ENCODE measurements at regions not wholly inside any gene's neighbourhood (a gene's known extent, or its start where the extent isn't known, plus 50 kb on each side); places are given as distances from the start of the nearest gene placed in this dataset.

GRCh38 chr3:150349314-150350097, 58.6 kb upstream of the TSC22D2 start:
- Histone ChIP-seq H3K4me3 (no peak overlapping the region), H3K36me3 (no peaks in the 10 kb centered on the region), H3K27ac (peak overlapping the region; percentile 20), H3K4me1 (peaks cover 32% of the 10 kb centered on the region), H3K27me3 (no peaks in the 10 kb centered on the region), H3K9me3 (no peaks in the 10 kb centered on the region)
- intact Hi-C loops (cut with DNase I), result no loop called here
- no peak for TF ChIP-seq POLR2AphosphoS5 (IDR thresholded peaks at IDR 0.05; ENCODE audit: insufficient read depth in 1 of 2, low read depth in 1 of 2)
- no peak for DNase-seq (ENCODE audit: extremely low spot score in 2 of 2)

- intact Hi-C loops (cut with DNase I), result no loop called here
- peak overlapping the region; percentile 56 for H3K27ac ChIP-seq
- DNase-seq (ENCODE audit: extremely low spot score in 2 of 2), result no peak
- peak in 1 of 2 donors; percentile 91 for TF ChIP-seq POLR2AphosphoS5 (IDR thresholded peaks at IDR 0.05; ENCODE audit: insufficient read depth in 1 of 2, low read depth in 1 of 2)
- no peak for TF ChIP-seq POLR2A (IDR thresholded peaks at IDR 0.05)
- H3K4me1 ChIP-seq, result peaks cover 32% of the 10 kb centered on the region
- H3K27me3 ChIP-seq, result no peaks in the 10 kb centered on the region
- no peaks in the 10 kb centered on the region for H3K36me3 ChIP-seq
- H3K9me3 ChIP-seq, result no peaks in the 10 kb centered on the region
- H3K4me3 ChIP-seq, result no peak overlapping the region
Observed at GRCh38 chr3:150348500-150348899, 59.6 kb upstream of the TSC22D2 start.

GRCh38 chr3:150346981-150347863, 60.9 kb upstream of the TSC22D2 start:
- no peak for TF ChIP-seq POLR2A (IDR thresholded peaks at IDR 0.05)
- TF ChIP-seq POLR2AphosphoS5 (IDR thresholded peaks at IDR 0.05; ENCODE audit: insufficient read depth in 1 of 2, low read depth in 1 of 2), result no peak
- no peak for TF ChIP-seq CTCF (IDR thresholded peaks at IDR 0.05)
- no peaks in the 10 kb centered on the region for H3K27me3 ChIP-seq
- H3K9me3 ChIP-seq, result no peaks in the 10 kb centered on the region
- H3K27ac ChIP-seq, result peak overlapping the region; percentile 63
- peak overlapping the region in 1 of 2 donors; percentile 1 for H3K4me3 ChIP-seq
- no peak for DNase-seq (ENCODE audit: extremely low spot score in 2 of 2)
- intact Hi-C loops (cut with DNase I), result no loop called here
- no peaks in the 10 kb centered on the region for H3K36me3 ChIP-seq
- H3K4me1 ChIP-seq, result peaks cover 32% of the 10 kb centered on the region

GRCh38 chr3:150346266-150346665, 61.8 kb upstream of the TSC22D2 start:
- peaks cover 32% of the 10 kb centered on the region for H3K4me1 ChIP-seq
- no peaks in the 10 kb centered on the region for H3K27me3 ChIP-seq
- intact Hi-C loops (cut with DNase I), result no loop called here
- no peaks in the 10 kb centered on the region for H3K9me3 ChIP-seq
- TF ChIP-seq POLR2A (IDR thresholded peaks at IDR 0.05), result no peak
- TF ChIP-seq POLR2AphosphoS5 (IDR thresholded peaks at IDR 0.05; ENCODE audit: insufficient read depth in 1 of 2, low read depth in 1 of 2), result no peak
- TF ChIP-seq CTCF (IDR thresholded peaks at IDR 0.05), result no peak
- no peak overlapping the region for H3K27ac ChIP-seq
- H3K36me3 ChIP-seq, result no peaks in the 10 kb centered on the region
- no peak for DNase-seq (ENCODE audit: extremely low spot score in 2 of 2)
- no peak overlapping the region for H3K4me3 ChIP-seq

GRCh38 chr3:150345021-150345538, 63.0 kb upstream of the TSC22D2 start:
- no peaks in the 10 kb centered on the region for H3K36me3 ChIP-seq
- intact Hi-C loops (cut with DNase I), result no loop called here
- no peak overlapping the region for H3K27ac ChIP-seq
- TF ChIP-seq POLR2AphosphoS5 (IDR thresholded peaks at IDR 0.05; ENCODE audit: insufficient read depth in 1 of 2, low read depth in 1 of 2), result peak in 1 of 2 donors; percentile 77
- TF ChIP-seq POLR2A (IDR thresholded peaks at IDR 0.05), result no peak
- no peak for TF ChIP-seq CTCF (IDR thresholded peaks at IDR 0.05)
- H3K4me1 ChIP-seq, result peaks cover 32% of the 10 kb centered on the region
- no peaks in the 10 kb centered on the region for H3K9me3 ChIP-seq
- no peaks in the 10 kb centered on the region for H3K27me3 ChIP-seq
- no peak for DNase-seq (ENCODE audit: extremely low spot score in 2 of 2)
- H3K4me3 ChIP-seq, result no peak overlapping the region
